ENCODE measurements at regions not wholly inside any gene's neighbourhood (a gene's known extent, or its start where the extent isn't known, plus 50 kb on each side); places are given as distances from the start of the nearest gene placed in this dataset.

DNA sequence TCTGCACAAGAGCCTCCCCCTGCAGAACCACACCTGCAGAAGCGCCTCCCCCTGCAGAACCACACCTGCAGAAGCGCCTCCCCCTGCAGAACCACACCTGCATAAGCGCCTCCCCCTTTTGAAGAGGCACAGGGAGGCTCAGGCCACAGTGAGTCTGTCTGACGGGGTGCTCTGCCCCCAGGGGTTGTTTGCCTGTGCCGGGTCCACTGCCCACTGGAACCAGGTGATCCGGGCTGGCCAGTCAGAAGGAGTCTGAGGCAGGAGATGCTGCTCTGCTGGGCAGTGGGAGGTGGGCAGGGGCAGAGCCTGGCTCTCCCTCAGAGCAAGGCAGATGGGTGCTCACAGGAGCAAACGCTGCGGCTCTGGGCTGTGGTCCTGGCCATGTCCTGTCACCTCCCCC lies 60.8 kb upstream of the RNU6ATAC start:
- H3K4me3 ChIP-seq, result no peak overlapping the region
- peaks cover 36% of the 10 kb centered on the region for H3K4me1 Mint-ChIP-seq
- no peak for DNase-seq (ENCODE audit: low spot score)
- no peaks in the 10 kb centered on the region for H4K20me1 ChIP-seq (ENCODE audit: low read depth)
- H3K9me3 ChIP-seq (ENCODE audit: low read depth), result no peaks in the 10 kb centered on the region
- H2AFZ ChIP-seq (replicated peaks), result no peak overlapping the region
- no peak overlapping the region for H3K4me3 Mint-ChIP-seq
- no peaks in the 10 kb centered on the region for H3K27me3 ChIP-seq
- H3K4me2 ChIP-seq, result no peak overlapping the region
- H3K36me3 ChIP-seq, result no peaks in the 10 kb centered on the region
- H3K9ac ChIP-seq, result no peak overlapping the region
- H3F3A ChIP-seq (ENCODE audit: low read depth), result no peaks in the 10 kb centered on the region
- peak overlapping the region; percentile 35 for H3K27ac Mint-ChIP-seq
- no peaks in the 10 kb centered on the region for H3K4me1 ChIP-seq
- no peaks in the 10 kb centered on the region for H3K36me3 Mint-ChIP-seq
- no peak overlapping the region for H3K27ac ChIP-seq
- no peaks in the 10 kb centered on the region for H3K9me3 Mint-ChIP-seq
- H3K27me3 Mint-ChIP-seq (ENCODE audit: insufficient read depth, low read depth), result peaks cover 8% of the 10 kb centered on the region
- TF ChIP-seq EZH2 (IDR thresholded peaks at IDR 0.05), result no peak
- TF ChIP-seq EZH2phosphoT487 (IDR thresholded peaks at IDR 0.05), result no peak
- TF ChIP-seq, protein P1, sequence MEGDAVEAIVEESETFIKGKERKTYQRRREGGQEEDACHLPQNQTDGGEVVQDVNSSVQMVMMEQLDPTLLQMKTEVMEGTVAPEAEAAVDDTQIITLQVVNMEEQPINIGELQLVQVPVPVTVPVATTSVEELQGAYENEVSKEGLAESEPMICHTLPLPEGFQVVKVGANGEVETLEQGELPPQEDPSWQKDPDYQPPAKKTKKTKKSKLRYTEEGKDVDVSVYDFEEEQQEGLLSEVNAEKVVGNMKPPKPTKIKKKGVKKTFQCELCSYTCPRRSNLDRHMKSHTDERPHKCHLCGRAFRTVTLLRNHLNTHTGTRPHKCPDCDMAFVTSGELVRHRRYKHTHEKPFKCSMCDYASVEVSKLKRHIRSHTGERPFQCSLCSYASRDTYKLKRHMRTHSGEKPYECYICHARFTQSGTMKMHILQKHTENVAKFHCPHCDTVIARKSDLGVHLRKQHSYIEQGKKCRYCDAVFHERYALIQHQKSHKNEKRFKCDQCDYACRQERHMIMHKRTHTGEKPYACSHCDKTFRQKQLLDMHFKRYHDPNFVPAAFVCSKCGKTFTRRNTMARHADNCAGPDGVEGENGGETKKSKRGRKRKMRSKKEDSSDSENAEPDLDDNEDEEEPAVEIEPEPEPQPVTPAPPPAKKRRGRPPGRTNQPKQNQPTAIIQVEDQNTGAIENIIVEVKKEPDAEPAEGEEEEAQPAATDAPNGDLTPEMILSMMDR (IDR thresholded peaks at IDR 0.05), result no peak
- no peaks in the 10 kb centered on the region for H3K79me2 ChIP-seq (ENCODE audit: low read depth)

GRCh38 chr9:134225816-134226215 lies 61.5 kb upstream of the RNU6ATAC start:
- DNase-seq (ENCODE audit: low spot score), result no peak
- no peak overlapping the region for H3K9ac ChIP-seq
- H3K4me3 ChIP-seq, result no peak overlapping the region
- no peak overlapping the region for H2AFZ ChIP-seq (replicated peaks)
- H3K9me3 ChIP-seq (ENCODE audit: low read depth), result no peaks in the 10 kb centered on the region
- H3K4me1 ChIP-seq, result no peaks in the 10 kb centered on the region
- H3K36me3 ChIP-seq, result no peaks in the 10 kb centered on the region
- no peak overlapping the region for H3K27ac ChIP-seq
- peaks cover 34% of the 10 kb centered on the region for H3K4me1 Mint-ChIP-seq
- peak overlapping the region; percentile 35 for H3K27ac Mint-ChIP-seq
- H3K36me3 Mint-ChIP-seq, result no peaks in the 10 kb centered on the region
- no peak for TF ChIP-seq EZH2phosphoT487 (IDR thresholded peaks at IDR 0.05)
- TF ChIP-seq EZH2 (IDR thresholded peaks at IDR 0.05), result no peak
- H3K9me3 Mint-ChIP-seq, result no peaks in the 10 kb centered on the region
- no peaks in the 10 kb centered on the region for H3K27me3 ChIP-seq
- no peaks in the 10 kb centered on the region for H4K20me1 ChIP-seq (ENCODE audit: low read depth)
- H3K4me2 ChIP-seq, result no peak overlapping the region
- no peaks in the 10 kb centered on the region for H3K79me2 ChIP-seq (ENCODE audit: low read depth)
- H3F3A ChIP-seq (ENCODE audit: low read depth), result no peaks in the 10 kb centered on the region
- H3K27me3 Mint-ChIP-seq (ENCODE audit: insufficient read depth, low read depth), result peaks cover 10% of the 10 kb centered on the region
- no peak overlapping the region for H3K4me3 Mint-ChIP-seq

- H4K20me1 ChIP-seq (ENCODE audit: low read depth), result no peaks in the 10 kb centered on the region
- H3K27me3 ChIP-seq, result no peaks in the 10 kb centered on the region
- no peak overlapping the region for H3K4me2 ChIP-seq
- H3K4me1 ChIP-seq, result no peaks in the 10 kb centered on the region
- H3K4me3 ChIP-seq, result no peak overlapping the region
- Mint-ChIP-seq H3K4me3 (no peak overlapping the region), H3K36me3 (no peaks in the 10 kb centered on the region), H3K27me3 (ENCODE audit: insufficient read depth, low read depth) (peaks cover 10% of the 10 kb centered on the region), H3K9me3 (no peaks in the 10 kb centered on the region), H3K4me1 (peaks cover 37% of the 10 kb centered on the region), H3K27ac (no peak overlapping the region)
- H3K9ac ChIP-seq, result no peak overlapping the region
- TF ChIP-seq EZH2 (IDR thresholded peaks at IDR 0.05) (no peak), EZH2phosphoT487 (IDR thresholded peaks at IDR 0.05) (no peak)
- TF ChIP-seq, protein P1 (IDR thresholded peaks at IDR 0.05), result no peak
- no peaks in the 10 kb centered on the region for H3K9me3 ChIP-seq (ENCODE audit: low read depth)
- no peak for DNase-seq (ENCODE audit: low spot score)
- H2AFZ ChIP-seq (replicated peaks), result no peak overlapping the region
- H3F3A ChIP-seq (ENCODE audit: low read depth), result no peaks in the 10 kb centered on the region
- H3K36me3 ChIP-seq, result no peaks in the 10 kb centered on the region
- no peak overlapping the region for H3K27ac ChIP-seq
- no peaks in the 10 kb centered on the region for H3K79me2 ChIP-seq (ENCODE audit: low read depth)
Measured at GRCh38 chr9:134226221-134226930, 62.0 kb upstream of the RNU6ATAC start.

Data from neural progenitor cell (in vitro differentiated cells).